CD14-positive monocyte (primary cell): ENCODE measurements at regions not wholly inside any gene's neighbourhood (a gene's known extent, or its start where the extent isn't known, plus 50 kb on each side); places are given as distances from the start of the nearest gene placed in this dataset.

Experiments
- DNase-seq, 3 donors: peaks; one replicate each; pipeline ENCODE4 v3.0.0-alpha.2; 2011 to 2022
- H2AFZ ChIP-seq: 2 replicates; pipeline ENCODE4 v1.6.0; 2012; ENCODE audit warnings: mild to moderate bottlenecking, low read depth, low read length, inconsistent platforms; ENCODE audit not compliant: insufficient read depth, poor library complexity, severe bottlenecking
- H3K27ac ChIP-seq, 2 donors: 1 replicate in 1 of 2; 2 replicates in 1 of 2; pipeline ENCODE4 v1.5.1; 2012 to 2013; ENCODE audit warnings: low read length in 2 of 2, control low read depth in 1 of 2, inconsistent platforms in 1 of 2, low read depth in 1 of 2, mild to moderate bottlenecking in 1 of 2
- H3K27me3 ChIP-seq, 2 donors: one replicate each; pipeline versions ENCODE4 v1.6.0 to v1.6.1; 2011 to 2013; ENCODE audit warnings: low read length in 2 of 2; ENCODE audit not compliant: control insufficient read depth in 2 of 2, insufficient read depth in 2 of 2
- H3K36me3 ChIP-seq, 2 donors: replicated peaks in 1 of 2; 1 replicate in 1 of 2; 2 replicates in 1 of 2; pipeline versions ENCODE4 v1.5.1 to v1.6.1; 2012 to 2013; ENCODE audit warnings: low read length in 2 of 2, control low read depth in 1 of 2, inconsistent platforms in 1 of 2, mild to moderate bottlenecking in 1 of 2; ENCODE audit not compliant: insufficient read depth in 2 of 2, control insufficient read depth in 1 of 2
- H3K4me1 ChIP-seq, 2 donors: 1 replicate in 1 of 2; 2 replicates in 1 of 2; pipeline versions ENCODE4 v1.5.1 to v1.6.1; 2012 to 2013; ENCODE audit warnings: low read length in 2 of 2, control low read depth in 1 of 2, inconsistent platforms in 1 of 2, mild to moderate bottlenecking in 1 of 2, moderate library complexity in 1 of 2; ENCODE audit not compliant: insufficient read depth in 2 of 2, control insufficient read depth in 1 of 2
- H3K4me2 ChIP-seq: replicated peaks from 2 replicates; pipeline ENCODE3; 2012; ENCODE audit warnings: low read length, moderate library complexity, mild to moderate bottlenecking; ENCODE audit not compliant: poor library complexity, severe bottlenecking; ENCODE audit errors: extremely low read depth
- H3K4me3 ChIP-seq, 3 experiments: fragments of 200-600 bp in 1 of 3; sonication (generic) in 1 of 3; replicated peaks in 1 of 3; 1 replicate in 2 of 3; 2 replicates in 1 of 3; pipeline ENCODE4 v1.5.1; 2011 to 2013; ENCODE audit warnings: low read length in 3 of 3, mild to moderate bottlenecking in 3 of 3, control low read depth in 2 of 3, low read depth in 2 of 3, inconsistent platforms in 1 of 3, moderate library complexity in 1 of 3
- H3K79me2 ChIP-seq: 2 replicates; pipeline ENCODE4 v1.6.0; 2012; ENCODE audit warnings: mild to moderate bottlenecking, control low read depth, inconsistent platforms, low read length, moderate library complexity; ENCODE audit not compliant: insufficient read depth
- H3K9ac ChIP-seq: 2 replicates; pipeline ENCODE4 v1.6.0; 2017; ENCODE audit warnings: low read length, mild to moderate bottlenecking; ENCODE audit not compliant: insufficient read depth, poor library complexity, severe bottlenecking
- H3K9me3 ChIP-seq, 2 donors: replicated peaks in 1 of 2; 1 replicate in 1 of 2; 2 replicates in 1 of 2; pipeline versions ENCODE4 v1.5.1 to v1.6.1; 2012 to 2013; ENCODE audit warnings: low read length in 2 of 2, control low read depth in 1 of 2; ENCODE audit not compliant: control insufficient read depth in 1 of 2, insufficient read depth in 1 of 2
- H4K20me1 ChIP-seq: 2 replicates; pipeline ENCODE4 v1.6.0; 2012; ENCODE audit warnings: mild to moderate bottlenecking, low read length, control low read depth, moderate library complexity; ENCODE audit not compliant: insufficient read depth
- H3K27ac Mint-ChIP-seq, 7 donors: one replicate each; pipeline ENCODE4 v1.8.0; 2020; ENCODE audit warnings: mild to moderate bottlenecking in 7 of 7, mixed read lengths in 7 of 7, moderate library complexity in 6 of 7, inconsistent platforms in 2 of 7
- H3K27me3 Mint-ChIP-seq, 3 donors: one replicate each; pipeline ENCODE4 v1.8.0; 2021 to 2022; ENCODE audit warnings: low read depth in 3 of 3, mild to moderate bottlenecking in 3 of 3, mixed read lengths in 3 of 3, moderate library complexity in 3 of 3, inconsistent platforms in 1 of 3
- H3K36me3 Mint-ChIP-seq, 2 donors: one replicate each; pipeline ENCODE4 v1.8.0; 2020; ENCODE audit warnings: mixed read lengths in 2 of 2, inconsistent platforms in 1 of 2, mild to moderate bottlenecking in 1 of 2
- H3K4me1 Mint-ChIP-seq: one replicate; pipeline ENCODE4 v1.8.0; 2020; ENCODE audit warnings: mild to moderate bottlenecking, mixed read lengths
- H3K4me3 Mint-ChIP-seq, 2 donors: one replicate each; pipeline ENCODE4 v1.8.0; 2020; ENCODE audit warnings: mild to moderate bottlenecking in 2 of 2, mixed read lengths in 2 of 2, moderate library complexity in 1 of 2
- H3K9me3 Mint-ChIP-seq, 7 donors: one replicate each; pipeline ENCODE4 v1.8.0; 2020 to 2022; ENCODE audit warnings: mixed read lengths in 7 of 7, mild to moderate bottlenecking in 6 of 7, moderate library complexity in 6 of 7, inconsistent platforms in 2 of 7
- WGBS: methylation state at CpG from one replicate; pipeline ENCODE4 v1.1.5; 2013; ENCODE audit warnings: missing lambda C conversion rate; ENCODE audit not compliant: insufficient coverage; 5-methylcytosine and 5-hydroxymethylcytosine counted together
- intact Hi-C, 2 donors: fragments of 100-400 bp; cut with micrococcal nuclease; formaldehyde crosslinking; loops; one replicate each; pipeline versions ENCODE4 v1.15.0 to v1.15.1; 2023
- TF ChIP-seq, protein P1 (sequence below): fragments of 200-600 bp; IDR thresholded peaks from one replicate; pipeline ENCODE4 v1.8.0; 2022; ENCODE audit warnings: antibody characterized with exemption, mild to moderate bottlenecking

- Histone ChIP-seq H4K20me1 (no peaks in the 10 kb centered on the region), H2AFZ (no peak overlapping the region), H3K9ac (no peak overlapping the region), H3K36me3 (no peaks in the 10 kb centered on the region), H3K4me3 (no peak overlapping the region), H3K27ac (no peak overlapping the region), H3K27me3 (no peaks in the 10 kb centered on the region), H3K4me1 (peaks cover 20 to 32% of the 10 kb centered on the region in 2 donors), H3K79me2 (no peaks in the 10 kb centered on the region), H3K9me3 (peaks cover 0 to 5% of the 10 kb centered on the region in 2 donors), H3K4me2 (no peak overlapping the region)
- H3K4me1 Mint-ChIP-seq = peaks cover 44% of the 10 kb centered on the region
- no peak overlapping the region for H3K27ac Mint-ChIP-seq
- H3K4me3 Mint-ChIP-seq = no peak overlapping the region
- H3K9me3 Mint-ChIP-seq = peaks cover 9 to 20% (median 12%) of the 10 kb centered on the region in 7 donors
- no peaks in the 10 kb centered on the region for H3K36me3 Mint-ChIP-seq
- peaks cover 0 to 2% (median 0%) of the 10 kb centered on the region in 3 donors for H3K27me3 Mint-ChIP-seq
- no peak for DNase-seq
- intact Hi-C loops = no loop called here
- TF ChIP-seq, protein P1, sequence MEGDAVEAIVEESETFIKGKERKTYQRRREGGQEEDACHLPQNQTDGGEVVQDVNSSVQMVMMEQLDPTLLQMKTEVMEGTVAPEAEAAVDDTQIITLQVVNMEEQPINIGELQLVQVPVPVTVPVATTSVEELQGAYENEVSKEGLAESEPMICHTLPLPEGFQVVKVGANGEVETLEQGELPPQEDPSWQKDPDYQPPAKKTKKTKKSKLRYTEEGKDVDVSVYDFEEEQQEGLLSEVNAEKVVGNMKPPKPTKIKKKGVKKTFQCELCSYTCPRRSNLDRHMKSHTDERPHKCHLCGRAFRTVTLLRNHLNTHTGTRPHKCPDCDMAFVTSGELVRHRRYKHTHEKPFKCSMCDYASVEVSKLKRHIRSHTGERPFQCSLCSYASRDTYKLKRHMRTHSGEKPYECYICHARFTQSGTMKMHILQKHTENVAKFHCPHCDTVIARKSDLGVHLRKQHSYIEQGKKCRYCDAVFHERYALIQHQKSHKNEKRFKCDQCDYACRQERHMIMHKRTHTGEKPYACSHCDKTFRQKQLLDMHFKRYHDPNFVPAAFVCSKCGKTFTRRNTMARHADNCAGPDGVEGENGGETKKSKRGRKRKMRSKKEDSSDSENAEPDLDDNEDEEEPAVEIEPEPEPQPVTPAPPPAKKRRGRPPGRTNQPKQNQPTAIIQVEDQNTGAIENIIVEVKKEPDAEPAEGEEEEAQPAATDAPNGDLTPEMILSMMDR = no peak
- no CpG with 5 or more reads among the region's 2 CpGs for WGBS
These were observed 286.3 kb upstream of the CELF2 start for GRCh38 chr10:10731366-10731765.

GRCh38 chr10:10734356-10735064, 283.2 kb upstream of the CELF2 start:
- H3K9me3 Mint-ChIP-seq = peaks cover 5 to 19% (median 7%) of the 10 kb centered on the region in 7 donors
- peaks cover 53% of the 10 kb centered on the region for H3K4me1 Mint-ChIP-seq
- H3K4me2 ChIP-seq = no peak overlapping the region
- H3K27me3 ChIP-seq = no peaks in the 10 kb centered on the region
- H3K4me3 Mint-ChIP-seq = no peak overlapping the region
- H3K79me2 ChIP-seq = no peaks in the 10 kb centered on the region
- peaks cover 20 to 32% of the 10 kb centered on the region in 2 donors for H3K4me1 ChIP-seq
- no peak overlapping the region for H3K27ac ChIP-seq
- H4K20me1 ChIP-seq = no peaks in the 10 kb centered on the region
- 40% methylated on average over 1 of the region's 5 CpGs for WGBS
- TF ChIP-seq, protein P1 = no peak
- H3K27ac Mint-ChIP-seq = no peak overlapping the region
- peak overlapping the region in 1 of 3 experiments; percentile 1 for H3K4me3 ChIP-seq
- H3K9ac ChIP-seq = no peak overlapping the region
- no peaks in the 10 kb centered on the region for H3K36me3 Mint-ChIP-seq
- no peaks in the 10 kb centered on the region for H3K9me3 ChIP-seq
- H3K36me3 ChIP-seq = no peaks in the 10 kb centered on the region
- no peaks in the 10 kb centered on the region for H3K27me3 Mint-ChIP-seq
- DNase-seq = peak in 2 of 3 donors; percentile 0 to 9
- intact Hi-C loops = no loop called here
- no peak overlapping the region for H2AFZ ChIP-seq
